ENCODE measurements at regions not wholly inside any gene's neighbourhood (a gene's known extent, or its start where the extent isn't known, plus 50 kb on each side); places are given as distances from the start of the nearest gene placed in this dataset.

- DNase-seq: no peak
These were observed 167.2 kb downstream of the SETD4 start for GRCh38 chr21:35893156-35893555.

GRCh38 chr21:35886887-35887286 is 173.4 kb downstream of the SETD4 start:
- no peak for DNase-seq

GRCh38 chr21:35885942-35886541 is 174.3 kb downstream of the SETD4 start:
- DNase-seq: no peak

- DNase-seq: no peak
These were observed 177.5 kb downstream of the SETD4 start for GRCh38 chr21:35882791-35883240.

DNA sequence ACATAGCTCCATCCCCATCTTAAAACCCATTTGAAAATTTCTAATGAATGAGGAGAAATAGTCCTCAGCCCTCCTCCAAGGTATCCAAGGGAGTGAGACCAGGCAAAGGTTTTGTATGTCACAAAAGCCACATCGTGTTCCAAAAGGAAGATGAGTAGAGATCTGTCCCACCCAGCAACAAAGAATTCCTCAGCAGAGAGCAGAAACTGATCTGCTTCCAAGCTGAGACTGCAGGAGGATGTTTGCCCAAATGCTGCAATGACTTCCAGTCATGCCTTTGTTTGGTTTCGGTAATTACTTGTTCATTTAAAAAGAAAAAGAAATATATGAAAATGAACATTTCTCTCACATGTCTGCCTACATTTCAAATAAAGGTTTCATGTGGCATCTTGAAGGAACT is 186.9 kb downstream of the SETD4 start:
- DNase-seq: no peak

- no peak for DNase-seq
These were observed 188.4 kb downstream of the SETD4 start for GRCh38 chr21:35871906-35872305.

- no peak for DNase-seq
These were observed 191.5 kb downstream of the SETD4 start for GRCh38 chr21:35868869-35869223.

- no peak for DNase-seq
These were observed 192.1 kb downstream of the SETD4 start for GRCh38 chr21:35868005-35868868.

- no peak for DNase-seq
These were observed 196.3 kb downstream of the SETD4 start for GRCh38 chr21:35864039-35864438.

DNA sequence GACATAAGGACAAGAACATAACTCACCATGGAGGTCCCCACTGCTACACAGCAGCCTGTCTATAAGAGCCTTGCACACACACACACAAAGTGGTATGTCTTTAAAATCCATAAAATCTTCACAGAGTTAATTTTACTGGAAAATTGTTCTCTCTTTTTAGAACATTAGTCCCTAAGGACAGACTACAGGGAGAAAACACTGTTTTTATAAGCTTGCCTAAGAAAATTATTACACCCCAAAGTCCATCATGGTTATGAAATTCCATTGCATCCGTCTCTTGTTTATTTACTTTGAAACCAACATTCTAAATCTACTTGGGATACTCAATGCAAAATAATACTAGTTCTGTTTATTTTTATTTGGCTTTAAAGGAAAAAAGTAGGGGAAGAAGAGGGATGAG is 197.4 kb downstream of the SETD4 start:
- DNase-seq: no peak

GRCh38 chr21:35861661-35862060 is 198.7 kb downstream of the SETD4 start:
- no peak for DNase-seq

DNA sequence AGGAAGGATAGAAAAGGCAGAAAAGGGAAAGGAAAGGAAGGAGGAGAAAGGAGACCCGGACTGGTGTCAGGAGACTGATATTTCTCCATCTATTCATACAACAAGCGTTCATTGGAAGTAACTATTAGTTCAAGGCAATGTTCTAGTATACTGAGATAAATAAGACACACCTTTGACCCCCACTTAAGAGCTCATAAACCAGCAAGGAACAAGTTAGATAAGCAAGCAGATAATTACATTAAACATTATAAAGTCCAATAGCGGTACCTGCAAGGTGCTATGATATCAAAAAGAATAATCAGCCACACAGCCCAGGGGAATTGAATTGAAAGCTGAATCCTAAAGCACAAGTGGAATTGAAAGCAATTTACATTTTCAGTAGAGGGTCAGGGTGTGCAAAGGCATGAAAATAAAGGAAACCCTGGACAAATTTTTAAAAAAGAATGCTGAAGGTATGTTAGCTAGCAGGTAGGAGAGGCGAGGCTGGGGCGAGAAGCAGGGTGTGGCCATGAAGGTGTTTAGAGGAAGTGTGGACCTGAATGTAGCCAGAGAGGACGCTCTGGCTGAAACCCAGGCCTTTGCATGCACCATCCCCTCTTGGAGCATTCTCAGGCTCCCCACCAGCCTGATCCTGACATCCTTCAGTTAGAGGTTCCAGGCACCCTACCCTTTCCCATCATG is 200.0 kb downstream of the SETD4 start:
- no peak for DNase-seq

DNA sequence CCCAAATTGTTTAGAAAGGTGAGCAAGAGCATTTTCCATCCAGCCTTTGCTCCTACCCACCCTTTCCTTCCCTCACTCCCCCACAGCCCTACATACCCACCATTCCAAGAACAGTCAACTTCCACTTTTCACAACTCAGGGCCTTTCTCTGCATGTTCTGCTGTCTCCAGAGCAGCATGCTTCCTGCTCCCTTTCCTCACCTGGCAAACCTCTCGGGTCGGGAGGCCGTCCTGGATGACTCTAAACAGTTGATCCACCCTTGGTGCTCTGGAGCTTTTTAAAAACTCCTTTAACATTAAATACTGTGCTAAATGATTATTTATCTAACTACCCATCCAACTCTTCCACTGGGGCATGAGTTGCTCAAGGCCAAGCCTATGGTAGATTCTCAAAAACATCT is 200.6 kb downstream of the SETD4 start:
- DNase-seq: no peak

DNA sequence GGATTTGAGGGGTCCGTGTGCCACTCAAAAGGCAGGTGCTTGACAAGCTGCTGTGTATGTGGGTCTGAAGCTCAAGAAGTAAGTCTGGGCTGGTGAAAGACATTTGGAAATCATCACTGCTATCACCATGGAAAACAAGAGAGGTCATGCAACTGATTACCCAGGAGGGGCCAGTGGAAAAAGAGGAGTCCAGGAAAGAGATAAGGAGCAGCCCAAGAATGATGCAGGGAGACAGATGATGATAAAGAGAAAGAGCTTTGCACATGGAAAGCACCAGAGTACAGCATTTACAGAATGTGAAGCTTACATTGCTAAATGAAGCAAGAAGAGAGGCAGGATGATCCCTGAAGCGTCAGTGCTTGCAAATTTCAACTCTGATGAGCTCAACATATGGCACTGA is 203.2 kb downstream of the SETD4 start:
- no peak for DNase-seq

DNA sequence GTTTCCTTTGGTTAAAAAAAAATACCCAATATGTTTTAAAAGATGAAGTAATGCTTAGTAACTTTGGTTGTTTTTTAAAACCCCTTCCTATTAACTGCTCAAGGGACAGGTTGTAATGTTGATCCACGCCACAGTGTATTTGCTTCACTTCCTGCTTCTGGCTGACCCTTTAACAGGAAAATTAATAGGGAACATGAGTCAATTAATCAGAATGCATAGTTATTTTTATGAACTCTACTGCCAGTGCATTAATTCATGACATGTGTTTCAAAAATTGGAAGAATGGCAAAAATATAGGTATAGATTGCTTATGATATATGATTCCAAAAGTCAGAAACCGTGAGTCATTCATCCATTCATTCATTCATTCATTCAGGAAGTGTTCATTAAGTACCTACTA is 204.8 kb downstream of the SETD4 start:
- no peak for DNase-seq

- no peak for DNase-seq
These were observed 206.0 kb downstream of the SETD4 start for GRCh38 chr21:35854281-35854680.

DNA sequence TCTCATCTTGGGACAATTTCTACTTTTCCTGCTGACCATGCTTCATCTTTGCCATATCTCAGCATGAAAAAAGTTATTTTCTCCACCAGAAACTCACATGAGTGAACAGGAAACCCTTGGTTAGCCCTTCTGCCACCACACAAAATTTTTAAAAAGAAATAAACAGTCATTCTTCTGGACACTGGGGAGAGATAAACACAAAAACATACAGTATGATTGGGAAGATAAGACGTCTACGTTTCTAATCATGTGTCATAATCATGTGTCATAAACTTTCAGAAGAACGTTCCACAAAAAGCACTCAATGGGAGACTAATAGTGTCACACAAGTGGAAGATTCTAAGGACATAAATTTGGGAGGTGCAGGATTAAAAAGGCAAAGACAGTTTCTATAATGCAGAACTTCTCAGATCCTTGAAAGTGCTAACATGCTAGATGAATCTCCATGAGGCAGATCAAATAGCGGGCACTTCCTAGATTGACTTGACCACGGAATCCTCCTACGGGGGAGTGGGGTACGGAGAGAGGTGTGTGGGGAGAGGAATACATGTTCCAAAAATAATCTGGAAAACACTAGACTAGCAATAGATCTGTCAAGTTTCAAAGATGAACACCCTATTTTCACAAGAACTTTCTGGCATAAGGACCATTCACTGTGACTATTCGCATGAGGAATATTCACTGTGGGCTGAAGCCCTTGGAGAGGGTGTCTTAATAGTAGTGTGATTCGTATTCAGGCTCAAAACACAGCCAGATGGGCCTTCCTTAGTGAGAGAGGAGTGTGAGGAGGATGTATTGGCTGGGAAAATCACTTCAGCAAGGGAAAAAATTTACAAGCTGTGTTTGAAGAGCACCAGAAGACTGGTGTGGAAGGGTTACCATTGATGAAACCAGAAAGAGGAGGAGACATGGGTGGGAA is 206.7 kb downstream of the SETD4 start:
- DNase-seq: no peak

- no peak for DNase-seq
These were observed 207.5 kb downstream of the SETD4 start for GRCh38 chr21:35852820-35853219.

DNA sequence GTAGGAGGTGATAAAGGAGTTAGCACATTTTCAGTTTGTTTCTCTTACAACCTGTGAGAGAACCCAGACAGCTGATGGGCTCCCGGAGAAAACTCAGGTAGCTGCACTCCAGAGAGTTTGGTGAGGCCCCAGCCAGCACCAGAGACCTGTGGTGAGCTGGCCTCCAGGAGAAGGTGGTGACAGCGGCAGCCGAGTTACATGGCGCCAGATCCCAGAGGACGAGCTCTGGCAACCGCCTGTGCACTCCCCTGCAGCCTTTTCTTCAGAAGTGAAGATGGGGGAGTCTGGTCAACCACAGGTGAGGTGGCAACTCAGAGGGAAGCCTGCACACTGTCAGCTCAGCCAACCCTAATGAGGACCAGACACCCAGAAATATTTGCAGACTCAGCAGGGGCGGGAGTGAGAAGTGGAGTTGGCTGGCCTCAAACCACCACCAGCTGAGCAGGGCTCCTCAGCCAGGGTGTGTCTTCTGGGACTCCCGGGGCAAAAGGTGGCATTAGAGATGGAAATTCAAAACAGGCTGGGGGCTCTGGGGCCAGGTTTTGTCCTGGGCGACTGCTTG is 209.7 kb downstream of the SETD4 start:
- DNase-seq: no peak

DNA sequence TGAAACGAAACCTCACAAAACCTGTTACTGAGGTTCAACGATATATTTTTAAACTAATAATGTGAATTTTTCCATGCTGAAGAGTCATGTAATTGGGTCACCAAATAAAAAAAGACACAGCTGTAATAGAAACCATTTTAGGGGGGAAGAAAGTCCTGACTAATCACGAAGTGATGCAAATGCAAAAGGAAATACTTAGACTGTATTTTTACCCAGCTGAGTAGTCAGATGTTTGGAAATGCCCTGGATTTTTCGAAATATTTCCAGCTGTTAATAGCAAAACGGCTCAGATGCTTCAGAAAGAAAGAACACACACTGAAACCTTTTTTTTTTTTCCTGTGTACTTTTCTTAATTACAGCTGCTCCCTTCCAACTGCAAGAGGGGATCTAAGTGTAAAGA is 210.3 kb downstream of the SETD4 start:
- no peak for DNase-seq

DNA sequence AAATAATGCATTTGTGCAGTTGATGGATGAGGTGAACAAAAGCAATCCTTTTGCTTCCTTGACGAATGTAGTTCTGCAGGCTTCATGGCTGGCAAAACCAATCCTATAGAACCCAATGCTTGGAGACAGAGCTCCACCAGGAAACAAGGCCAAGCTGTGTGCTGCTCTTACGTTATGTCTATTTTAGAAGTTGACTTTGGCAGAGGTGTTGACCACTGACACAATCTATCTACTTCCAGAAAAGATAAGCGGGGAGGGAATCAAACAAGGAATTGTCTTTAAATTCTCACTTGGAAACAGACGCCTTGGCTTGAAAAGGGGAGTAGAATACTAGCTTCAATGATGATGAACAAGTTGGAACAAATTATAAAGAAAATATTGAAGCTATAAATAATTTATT is 211.2 kb downstream of the SETD4 start:
- no peak for DNase-seq

- no peak for DNase-seq
These were observed 216.2 kb downstream of the SETD4 start for GRCh38 chr21:35843911-35844667.
